GM23248 (cell line): ENCODE measurements at regions not wholly inside any gene's neighbourhood (a gene's known extent, or its start where the extent isn't known, plus 50 kb on each side); places are given as distances from the start of the nearest gene placed in this dataset.

ENCODE experiments used
- DNase-seq: peaks from one replicate; pipeline ENCODE4 v3.0.0-alpha.2; 2015
- H2AFZ ChIP-seq: fragments of 200-600 bp; sonication (generic); 2 replicates; pipeline ENCODE4 v1.6.1; 2016; ENCODE audit warnings: antibody characterized with exemption
- H3F3A ChIP-seq: fragments of 200-600 bp; sonication (generic); 2 replicates; pipeline ENCODE4 v1.6.1; 2016; ENCODE audit warnings: mild to moderate bottlenecking, antibody characterized with exemption, mixed run types; ENCODE audit not compliant: insufficient read depth
- H3K27ac ChIP-seq: fragments of 200-600 bp; sonication (generic); 2 replicates; pipeline ENCODE4 v1.5.1; 2016; ENCODE audit warnings: mild to moderate bottlenecking
- H3K27me3 ChIP-seq: fragments of 200-600 bp; sonication (generic); replicated peaks from 2 replicates; pipeline ENCODE4 v1.6.1; 2016; ENCODE audit warnings: mild to moderate bottlenecking; ENCODE audit not compliant: insufficient read depth
- H3K36me3 ChIP-seq: fragments of 200-600 bp; sonication (generic); 2 replicates; pipeline ENCODE4 v1.6.1; 2016; ENCODE audit warnings: low read depth, mild to moderate bottlenecking
- H3K4me1 ChIP-seq: fragments of 200-600 bp; sonication (generic); 2 replicates; pipeline ENCODE4 v1.6.1; 2016; ENCODE audit warnings: mild to moderate bottlenecking; ENCODE audit not compliant: insufficient read depth
- H3K4me2 ChIP-seq: fragments of 200-600 bp; sonication (generic); one replicate; pipeline ENCODE4 v1.6.1; 2016; ENCODE audit warnings: mild to moderate bottlenecking; ENCODE audit not compliant: unreplicated experiment
- H3K4me3 ChIP-seq: fragments of 200-600 bp; sonication (generic); 2 replicates; pipeline ENCODE4 v1.5.1; 2016; ENCODE audit warnings: mild to moderate bottlenecking
- H3K79me2 ChIP-seq: fragments of 200-600 bp; sonication (generic); 2 replicates; pipeline ENCODE4 v1.6.1; 2016; ENCODE audit warnings: mild to moderate bottlenecking; ENCODE audit not compliant: insufficient read depth
- H3K9ac ChIP-seq: fragments of 200-600 bp; sonication (generic); 2 replicates; pipeline ENCODE4 v1.6.1; 2016; ENCODE audit warnings: mild to moderate bottlenecking
- H3K9me2 ChIP-seq: fragments of 200-600 bp; sonication (generic); 2 replicates; pipeline ENCODE4 v1.6.1; 2016; ENCODE audit warnings: mixed run types, mild to moderate bottlenecking, moderate library complexity; ENCODE audit not compliant: insufficient read depth
- H3K9me3 ChIP-seq: fragments of 200-600 bp; sonication (generic); one replicate; pipeline ENCODE4 v1.6.1; 2017; ENCODE audit warnings: low read depth
- H4K20me1 ChIP-seq: fragments of 200-600 bp; sonication (generic); 2 replicates; pipeline ENCODE4 v1.6.0; 2016; ENCODE audit not compliant: insufficient read depth
- EZH2 ChIP-seq: fragments of 200-600 bp; sonication (generic); IDR thresholded peaks from 2 replicates; pipeline ENCODE4 v1.6.1; 2018; ENCODE audit warnings: antibody characterized with exemption, mild to moderate bottlenecking; ENCODE audit not compliant: insufficient read depth, poor library complexity, severe bottlenecking
- EZH2phosphoT487 ChIP-seq: fragments of 200-600 bp; sonication (generic); IDR thresholded peaks from 2 replicates; pipeline ENCODE4 v1.6.1; 2018; ENCODE audit warnings: antibody characterized with exemption, moderate library complexity, mild to moderate bottlenecking, low read depth; ENCODE audit not compliant: insufficient read depth
- WGBS, 2 experiments: methylation state at CpG; one replicate each; pipeline ENCODE4 v1.1.6; 2015 to 2017; ENCODE audit warnings: low lambda C conversion rate in 2 of 2, low coverage in 1 of 2; ENCODE audit errors: missing lambda C conversion rate in 2 of 2; 5-methylcytosine and 5-hydroxymethylcytosine counted together
- in situ Hi-C: fragments of 300-500 bp; cut with MboI; formaldehyde crosslinking; loops from 2 replicates; pipeline ENCODE4 v1.15.0; 2020

GRCh38 chr11:112773264-112773663 is 188.0 kb upstream of the NCAM1 start:
- in situ Hi-C loops: no loop called here
- H3K9me2 ChIP-seq: no peaks in the 10 kb centered on the region
- H3K9ac ChIP-seq: no peak overlapping the region
- no peak for DNase-seq
- H3K9me3 ChIP-seq: no peaks in the 10 kb centered on the region
- no peaks in the 10 kb centered on the region for H3F3A ChIP-seq
- WGBS, 2 experiments: 51 to 52% methylated on average over 4 of the region's 4 CpGs
- H3K27me3 ChIP-seq: no peaks in the 10 kb centered on the region; the same call in 1 of the 2 replicates
- no peak overlapping the region for H3K4me2 ChIP-seq
- H3K79me2 ChIP-seq: no peaks in the 10 kb centered on the region
- no peak overlapping the region for H2AFZ ChIP-seq
- H3K4me1 ChIP-seq: no peaks in the 10 kb centered on the region
- no peak overlapping the region for H3K4me3 ChIP-seq
- H4K20me1 ChIP-seq: no peaks in the 10 kb centered on the region
- H3K36me3 ChIP-seq: no peaks in the 10 kb centered on the region
- no peak overlapping the region for H3K27ac ChIP-seq
- TF ChIP-seq EZH2phosphoT487: no peak
- TF ChIP-seq EZH2: no peak

- Histone ChIP-seq H3K4me1 (peaks cover 8% of the 10 kb centered on the region), H3K27ac (no peak overlapping the region), H3K9ac (no peak overlapping the region), H3K4me2 (no peak overlapping the region), H3K9me2 (no peaks in the 10 kb centered on the region), H3K79me2 (no peaks in the 10 kb centered on the region), H3K4me3 (no peak overlapping the region), H3F3A (peaks cover 12% of the 10 kb centered on the region; the same call in 1 of the 2 replicates), H3K36me3 (no peaks in the 10 kb centered on the region), H4K20me1 (no peaks in the 10 kb centered on the region), H3K9me3 (no peaks in the 10 kb centered on the region), H2AFZ (no peak overlapping the region), H3K27me3 (no peaks in the 10 kb centered on the region; the same call in 1 of the 2 replicates)
- 74 to 83% methylated on average over 5 of the region's 5 CpGs for WGBS, 2 experiments
- no peak for TF ChIP-seq EZH2phosphoT487
- TF ChIP-seq EZH2: no peak
- in situ Hi-C loops: no loop called here
- no peak for DNase-seq
Measured at GRCh38 chr11:112776834-112777233, 184.4 kb upstream of the NCAM1 start.

GRCh38 chr11:112777283-112777751 is 183.9 kb upstream of the NCAM1 start:
- Histone ChIP-seq H3F3A (peaks cover 12% of the 10 kb centered on the region; the same call in 1 of the 2 replicates), H3K27me3 (no peaks in the 10 kb centered on the region), H3K4me1 (peaks cover 8% of the 10 kb centered on the region), H4K20me1 (no peaks in the 10 kb centered on the region), H3K4me3 (no peak overlapping the region), H3K9me2 (no peaks in the 10 kb centered on the region), H2AFZ (no peak overlapping the region), H3K4me2 (no peak overlapping the region), H3K9ac (no peak overlapping the region), H3K79me2 (no peaks in the 10 kb centered on the region), H3K9me3 (no peaks in the 10 kb centered on the region), H3K36me3 (no peaks in the 10 kb centered on the region), H3K27ac (no peak overlapping the region)
- TF ChIP-seq EZH2phosphoT487 (no peak), EZH2 (no peak)
- DNase-seq: no peak
- in situ Hi-C loops: no loop called here
- 71 to 73% methylated on average over 12 of the region's 12 CpGs for WGBS, 2 experiments

GRCh38 chr11:112778091-112778876 is 182.9 kb upstream of the NCAM1 start:
- Histone ChIP-seq H3K79me2 (no peaks in the 10 kb centered on the region), H3K4me3 (no peak overlapping the region), H3K4me1 (peaks cover 8% of the 10 kb centered on the region), H3K36me3 (no peaks in the 10 kb centered on the region), H3F3A (peaks cover 12% of the 10 kb centered on the region; the same call in 1 of the 2 replicates), H3K9ac (no peak overlapping the region), H3K9me3 (no peaks in the 10 kb centered on the region), H3K9me2 (no peaks in the 10 kb centered on the region), H3K27ac (no peak overlapping the region), H3K27me3 (no peaks in the 10 kb centered on the region), H3K4me2 (no peak overlapping the region), H2AFZ (no peak overlapping the region), H4K20me1 (no peaks in the 10 kb centered on the region)
- in situ Hi-C loops: no loop called here
- 50 to 66% methylated on average over 12 of the region's 12 CpGs for WGBS, 2 experiments
- no peak for DNase-seq
- no peak for TF ChIP-seq EZH2
- no peak for TF ChIP-seq EZH2phosphoT487
